Vagina (tissue), 2 donors: ENCODE measurements at regions not wholly inside any gene's neighbourhood (a gene's known extent, or its start where the extent isn't known, plus 50 kb on each side); places are given as distances from the start of the nearest gene placed in this dataset.

ENCODE experiments used
- DNase-seq, 2 donors: peaks; one replicate each; pipeline ENCODE4 v3.0.0-alpha.2; 2017; ENCODE audit errors: extremely low spot score in 2 of 2
- H3K27ac ChIP-seq: fragments of 200-600 bp; sonication (generic); one replicate; pipeline ENCODE4 v1.5.1; 2019
- H3K27me3 ChIP-seq: fragments of 200-600 bp; sonication (generic); one replicate; pipeline ENCODE4 v1.5.1; 2019
- H3K36me3 ChIP-seq, 2 donors: fragments of 200-600 bp; sonication (generic); one replicate each; pipeline ENCODE4 v1.5.1; 2017 to 2019
- H3K4me1 ChIP-seq: fragments of 200-600 bp; sonication (generic); one replicate; pipeline ENCODE4 v1.5.1; 2019
- H3K4me3 ChIP-seq, 2 donors: fragments of 200-600 bp; sonication (generic); 1 replicate in 1 of 2; 2 replicates in 1 of 2; pipeline ENCODE4 v1.5.1; 2016 to 2019
- H3K9me3 ChIP-seq: fragments of 200-600 bp; sonication (generic); one replicate; pipeline ENCODE4 v1.5.1; 2019
- POLR2A ChIP-seq, 2 donors: fragments of 450-650 bp; IDR thresholded peaks; one replicate each; pipeline ENCODE4 v1.6.1; 2017; ENCODE audit warnings: antibody characterized with exemption in 2 of 2, mild to moderate bottlenecking in 2 of 2, moderate library complexity in 2 of 2
- POLR2AphosphoS5 ChIP-seq, 2 donors: sonication (generic); formaldehyde crosslinking; IDR thresholded peaks; one replicate each; pipeline ENCODE4 v1.9.0; 2017; ENCODE audit warnings: antibody characterized with exemption in 2 of 2, mild to moderate bottlenecking in 2 of 2, low read depth in 1 of 2; ENCODE audit not compliant: insufficient read depth in 1 of 2
- intact Hi-C: fragments of 100-400 bp; cut with DNase I; formaldehyde crosslinking; loops from one replicate; pipeline ENCODE4 v1.15.1; 2023
- TF ChIP-seq, protein P1 (sequence below), 3 experiments: fragments of 450-650 bp in 2 of 3; fragments of 200-600 bp in 1 of 3; sonication (generic) in 1 of 3; IDR thresholded peaks; one replicate each; pipeline ENCODE4 v1.5.1; 2017 to 2019; ENCODE audit warnings: antibody characterized with exemption in 3 of 3, mild to moderate bottlenecking in 2 of 3, moderate library complexity in 2 of 3

DNA sequence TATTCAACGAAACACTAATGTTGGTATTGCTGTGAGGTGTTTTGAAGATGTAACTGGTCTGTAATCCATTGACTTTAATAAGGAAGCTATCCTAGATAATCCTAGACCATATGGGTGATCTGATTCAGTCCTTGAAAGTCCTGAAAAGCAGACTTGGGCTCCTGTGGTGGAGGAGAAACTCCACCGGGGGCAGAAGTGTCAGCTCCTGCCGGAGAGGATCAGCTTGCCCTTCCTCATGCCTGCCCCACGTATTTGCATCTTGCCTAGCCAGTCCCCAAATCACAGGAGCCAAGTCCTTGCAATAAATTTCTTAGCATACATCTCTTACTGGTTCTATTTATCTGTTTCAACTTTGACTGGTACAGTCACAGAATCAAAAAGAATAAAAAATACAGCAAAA lies 144.2 kb upstream of the DLGAP1 start:
- H3K9me3 ChIP-seq: no peaks in the 10 kb centered on the region
- no peaks in the 10 kb centered on the region for H3K4me1 ChIP-seq
- no peak for DNase-seq
- H3K27me3 ChIP-seq: no peaks in the 10 kb centered on the region
- intact Hi-C loops: no loop called here
- H3K36me3 ChIP-seq: no peaks in the 10 kb centered on the region
- no peak overlapping the region for H3K4me3 ChIP-seq
- no peak overlapping the region for H3K27ac ChIP-seq
- TF ChIP-seq POLR2AphosphoS5 (IDR thresholded peaks at IDR 0.05; ENCODE audit: insufficient read depth in 1 of 2, low read depth in 1 of 2) (no peak), POLR2A (IDR thresholded peaks at IDR 0.05) (no peak)
- TF ChIP-seq, protein P1, sequence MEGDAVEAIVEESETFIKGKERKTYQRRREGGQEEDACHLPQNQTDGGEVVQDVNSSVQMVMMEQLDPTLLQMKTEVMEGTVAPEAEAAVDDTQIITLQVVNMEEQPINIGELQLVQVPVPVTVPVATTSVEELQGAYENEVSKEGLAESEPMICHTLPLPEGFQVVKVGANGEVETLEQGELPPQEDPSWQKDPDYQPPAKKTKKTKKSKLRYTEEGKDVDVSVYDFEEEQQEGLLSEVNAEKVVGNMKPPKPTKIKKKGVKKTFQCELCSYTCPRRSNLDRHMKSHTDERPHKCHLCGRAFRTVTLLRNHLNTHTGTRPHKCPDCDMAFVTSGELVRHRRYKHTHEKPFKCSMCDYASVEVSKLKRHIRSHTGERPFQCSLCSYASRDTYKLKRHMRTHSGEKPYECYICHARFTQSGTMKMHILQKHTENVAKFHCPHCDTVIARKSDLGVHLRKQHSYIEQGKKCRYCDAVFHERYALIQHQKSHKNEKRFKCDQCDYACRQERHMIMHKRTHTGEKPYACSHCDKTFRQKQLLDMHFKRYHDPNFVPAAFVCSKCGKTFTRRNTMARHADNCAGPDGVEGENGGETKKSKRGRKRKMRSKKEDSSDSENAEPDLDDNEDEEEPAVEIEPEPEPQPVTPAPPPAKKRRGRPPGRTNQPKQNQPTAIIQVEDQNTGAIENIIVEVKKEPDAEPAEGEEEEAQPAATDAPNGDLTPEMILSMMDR (IDR thresholded peaks at IDR 0.05): no peak

DNA sequence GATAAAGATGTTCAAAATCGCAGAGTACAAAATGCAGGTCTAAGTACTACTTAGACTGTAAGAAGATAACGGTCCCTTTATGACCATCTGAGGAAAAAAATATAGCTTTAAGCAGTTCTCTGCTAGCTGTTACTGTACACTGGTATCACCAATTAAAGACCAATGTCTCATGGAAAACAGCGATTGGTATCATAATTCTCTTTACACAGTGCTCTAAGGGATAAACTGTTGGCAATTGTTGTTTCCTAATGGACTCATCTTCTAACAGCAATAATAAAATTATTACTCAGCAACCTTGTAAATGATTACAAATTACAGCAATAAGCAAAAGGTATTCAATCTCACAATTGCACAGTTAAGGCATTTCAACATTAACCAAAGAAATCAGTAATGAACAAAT lies 142.2 kb upstream of the DLGAP1 start:
- no peak for DNase-seq
- Histone ChIP-seq H3K27ac (no peak overlapping the region), H3K27me3 (no peaks in the 10 kb centered on the region), H3K4me3 (no peak overlapping the region), H3K9me3 (no peaks in the 10 kb centered on the region), H3K36me3 (no peaks in the 10 kb centered on the region), H3K4me1 (no peaks in the 10 kb centered on the region)
- no peak for TF ChIP-seq POLR2A (IDR thresholded peaks at IDR 0.05)
- TF ChIP-seq, protein P1 (IDR thresholded peaks at IDR 0.05): no peak
- TF ChIP-seq POLR2AphosphoS5 (IDR thresholded peaks at IDR 0.05; ENCODE audit: insufficient read depth in 1 of 2, low read depth in 1 of 2): no peak
- intact Hi-C loops: no loop called here

DNA sequence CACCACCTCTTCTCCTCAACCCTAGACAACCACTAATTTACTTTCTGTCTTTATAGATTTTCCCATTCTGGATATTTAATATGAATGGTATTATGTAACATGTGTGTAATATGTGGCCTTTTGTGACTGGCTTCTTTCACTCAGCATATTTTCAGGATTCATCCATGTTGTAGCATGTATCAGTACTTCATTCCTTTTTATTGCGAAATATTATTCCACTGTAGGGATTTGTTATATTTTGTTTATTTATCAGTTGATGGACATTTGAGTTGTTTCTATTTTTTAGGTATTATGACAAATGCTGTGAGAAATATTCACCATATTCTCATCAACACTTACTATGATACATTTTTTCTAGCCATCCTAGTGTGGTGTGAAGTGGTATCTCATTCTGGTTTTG lies 138.8 kb upstream of the DLGAP1 start:
- no peaks in the 10 kb centered on the region for H3K9me3 ChIP-seq
- H3K27me3 ChIP-seq: no peaks in the 10 kb centered on the region
- intact Hi-C loops: no loop called here
- no peak overlapping the region for H3K4me3 ChIP-seq
- no peak overlapping the region for H3K27ac ChIP-seq
- no peak for DNase-seq
- H3K4me1 ChIP-seq: no peaks in the 10 kb centered on the region
- TF ChIP-seq POLR2A (IDR thresholded peaks at IDR 0.05) (no peak), POLR2AphosphoS5 (IDR thresholded peaks at IDR 0.05; ENCODE audit: insufficient read depth in 1 of 2, low read depth in 1 of 2) (no peak)
- TF ChIP-seq, protein P1 (IDR thresholded peaks at IDR 0.05): no peak
- no peaks in the 10 kb centered on the region for H3K36me3 ChIP-seq

DNA sequence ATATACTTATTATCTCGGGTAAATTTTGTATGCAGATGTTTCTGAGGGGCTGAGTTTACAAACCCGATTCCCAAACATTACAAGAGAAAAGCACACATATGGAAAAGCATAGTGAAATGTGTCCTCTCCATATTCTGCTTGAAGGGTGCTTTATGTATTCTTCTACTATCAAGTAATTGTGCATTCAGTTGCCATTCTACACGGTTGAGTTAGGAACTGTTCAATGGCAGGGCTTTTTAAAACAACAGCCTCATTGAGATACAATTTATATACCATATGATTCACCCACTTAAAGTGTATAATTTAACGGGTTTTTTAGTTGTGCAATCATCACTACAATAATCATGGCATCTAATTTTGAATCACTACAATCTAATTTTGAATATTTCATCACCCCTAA lies 138.4 kb upstream of the DLGAP1 start:
- Histone ChIP-seq H3K36me3 (no peaks in the 10 kb centered on the region), H3K27ac (no peak overlapping the region), H3K4me3 (no peak overlapping the region), H3K9me3 (no peaks in the 10 kb centered on the region), H3K4me1 (no peaks in the 10 kb centered on the region), H3K27me3 (no peaks in the 10 kb centered on the region)
- DNase-seq: no peak
- intact Hi-C loops: no loop called here
- TF ChIP-seq, protein P1 (IDR thresholded peaks at IDR 0.05): no peak
- no peak for TF ChIP-seq POLR2A (IDR thresholded peaks at IDR 0.05)
- no peak for TF ChIP-seq POLR2AphosphoS5 (IDR thresholded peaks at IDR 0.05; ENCODE audit: insufficient read depth in 1 of 2, low read depth in 1 of 2)

DNA sequence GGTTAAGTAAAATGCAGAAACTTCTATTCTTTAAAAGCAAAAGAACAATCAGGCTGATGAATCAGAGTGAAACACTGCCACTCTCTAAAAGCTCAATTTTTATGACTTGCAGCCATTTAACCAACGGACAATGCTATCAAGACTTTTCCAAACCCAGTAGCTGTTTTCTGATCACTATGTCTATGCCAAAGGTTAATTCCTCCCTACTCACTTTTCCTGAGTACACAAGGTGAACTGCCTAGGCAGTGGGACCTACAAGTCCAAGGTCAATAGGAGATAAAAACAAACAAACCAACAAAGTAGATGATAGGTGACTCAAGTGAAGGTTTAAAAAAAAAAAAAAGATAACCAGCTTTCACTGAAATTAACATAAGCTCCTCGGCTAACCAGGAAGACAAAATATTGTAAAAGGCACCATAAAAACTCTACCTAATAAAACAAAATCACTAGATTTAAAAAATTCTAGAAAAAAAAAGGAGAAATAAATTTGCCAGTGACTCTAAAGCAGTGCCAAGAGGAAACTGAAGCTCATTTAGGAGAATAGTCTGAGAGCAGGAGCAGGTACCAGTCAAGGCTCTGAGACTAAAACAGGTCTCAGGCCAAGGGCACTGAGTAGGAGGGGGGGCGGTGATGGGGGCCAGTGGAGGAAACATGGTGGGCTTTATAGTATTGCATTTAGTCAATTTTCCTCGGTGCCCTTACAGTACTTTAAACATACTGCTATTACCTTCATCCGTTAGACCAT lies 134.1 kb upstream of the DLGAP1 start:
- Histone ChIP-seq H3K27me3 (no peaks in the 10 kb centered on the region), H3K9me3 (no peaks in the 10 kb centered on the region), H3K4me3 (no peak overlapping the region), H3K36me3 (no peaks in the 10 kb centered on the region), H3K27ac (no peak overlapping the region), H3K4me1 (no peaks in the 10 kb centered on the region)
- intact Hi-C loops: no loop called here
- DNase-seq: no peak
- TF ChIP-seq POLR2AphosphoS5 (IDR thresholded peaks at IDR 0.05; ENCODE audit: insufficient read depth in 1 of 2, low read depth in 1 of 2): no peak
- no peak for TF ChIP-seq POLR2A (IDR thresholded peaks at IDR 0.05)
- TF ChIP-seq, protein P1 (IDR thresholded peaks at IDR 0.05): no peak
